ENCODE measurements at regions not wholly inside any gene's neighbourhood (a gene's known extent, or its start where the extent isn't known, plus 50 kb on each side); places are given as distances from the start of the nearest gene placed in this dataset.

DNA sequence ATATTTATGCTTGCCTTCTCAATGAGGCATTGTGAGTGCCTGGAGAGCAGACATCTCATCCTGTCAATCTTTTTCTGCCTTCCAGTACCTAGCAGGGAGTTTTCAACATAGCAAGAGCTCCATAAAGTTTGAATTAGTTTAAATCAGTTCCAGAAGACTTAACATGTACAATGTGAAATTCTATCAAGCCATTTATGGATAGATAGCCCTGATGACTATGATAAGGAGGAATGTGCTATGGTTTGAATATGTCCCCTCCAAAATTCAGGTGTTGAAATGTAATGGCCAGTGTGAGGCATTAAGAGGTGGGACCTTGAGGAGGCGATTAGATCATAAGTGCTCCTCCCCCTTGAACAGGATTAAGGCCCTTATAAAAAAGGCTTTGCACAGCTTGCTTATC is 306.9 kb upstream of the SMARCA2 start:
- no peak for DNase-seq (ENCODE audit: low read depth)

DNA sequence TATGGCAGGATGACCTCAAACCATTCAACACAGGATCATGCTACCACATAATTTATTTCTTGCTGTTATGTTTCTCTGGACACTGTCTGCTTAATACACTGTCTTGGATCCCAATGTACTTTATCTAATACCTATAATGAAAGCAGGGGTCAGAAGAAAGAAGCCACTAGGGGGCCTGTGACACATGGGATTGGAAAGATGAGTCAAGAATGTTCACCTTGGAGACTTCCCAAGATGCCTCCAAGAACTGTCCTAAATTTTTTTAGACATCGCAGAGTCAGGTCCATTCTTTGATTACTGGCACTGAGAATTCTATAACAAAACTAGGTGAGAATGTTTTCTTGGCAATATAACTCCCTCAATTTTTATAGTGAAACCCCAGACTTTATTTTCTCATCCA is 305.8 kb upstream of the SMARCA2 start:
- no peak overlapping the region for H3K4me3 ChIP-seq (ENCODE audit: low read depth, low read length)
- no peak for DNase-seq (ENCODE audit: low read depth)

More for the DNA sequence above, 306.9 kb upstream of the SMARCA2 start:
- H3K4me3 ChIP-seq (ENCODE audit: low read depth, low read length): no peak overlapping the region

DNA sequence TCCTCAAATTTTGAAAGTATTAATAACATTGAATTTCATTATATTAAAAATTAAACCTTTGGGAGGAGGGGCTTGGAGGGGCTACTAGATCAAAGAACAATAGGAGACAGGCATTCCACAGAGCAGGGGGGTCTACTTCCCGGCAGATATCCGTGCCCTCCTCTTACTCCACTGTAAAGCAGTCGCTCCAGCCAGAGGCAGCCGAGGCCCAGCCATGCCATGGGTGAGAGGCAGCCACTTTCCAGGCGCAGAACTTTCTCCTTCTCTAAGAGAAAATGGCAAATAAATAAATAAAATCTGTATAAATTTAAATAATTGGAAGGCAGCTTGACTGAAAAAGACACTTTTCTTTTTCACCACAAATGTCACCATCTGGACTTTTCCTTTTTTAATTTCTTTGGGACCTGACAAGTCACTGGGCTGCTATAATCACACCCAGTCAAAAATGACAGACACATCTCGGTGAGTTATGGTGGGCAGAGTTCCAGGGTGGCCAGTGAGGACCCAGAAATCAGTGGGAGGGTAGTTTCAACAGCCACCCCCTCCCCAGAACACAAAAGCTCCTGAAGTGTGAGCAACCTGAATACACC is 302.2 kb upstream of the SMARCA2 start:
- no peak for DNase-seq (ENCODE audit: low read depth)
- no peak overlapping the region for H3K4me3 ChIP-seq (ENCODE audit: low read depth, low read length)

DNA sequence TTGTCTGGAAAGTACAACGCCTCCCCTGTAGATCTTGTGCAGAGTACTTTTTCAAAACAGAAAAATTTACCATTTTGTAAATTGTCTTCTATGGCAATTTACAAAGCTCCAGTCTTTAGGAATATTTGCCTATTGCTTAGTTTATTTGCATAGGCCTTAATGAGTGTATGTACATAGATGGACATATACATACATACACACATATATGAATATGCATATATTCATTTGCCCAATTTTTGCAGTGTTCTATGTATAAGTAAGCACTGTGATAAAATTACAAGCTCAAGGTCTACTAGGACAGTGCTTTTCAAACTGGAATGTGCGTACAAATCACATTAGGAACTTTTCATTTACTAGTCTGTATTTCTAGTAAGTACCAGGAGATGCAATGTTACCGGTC is 301.3 kb upstream of the SMARCA2 start:
- no peak overlapping the region for H3K4me3 ChIP-seq (ENCODE audit: low read depth, low read length)
- DNase-seq (ENCODE audit: low read depth): no peak

DNA sequence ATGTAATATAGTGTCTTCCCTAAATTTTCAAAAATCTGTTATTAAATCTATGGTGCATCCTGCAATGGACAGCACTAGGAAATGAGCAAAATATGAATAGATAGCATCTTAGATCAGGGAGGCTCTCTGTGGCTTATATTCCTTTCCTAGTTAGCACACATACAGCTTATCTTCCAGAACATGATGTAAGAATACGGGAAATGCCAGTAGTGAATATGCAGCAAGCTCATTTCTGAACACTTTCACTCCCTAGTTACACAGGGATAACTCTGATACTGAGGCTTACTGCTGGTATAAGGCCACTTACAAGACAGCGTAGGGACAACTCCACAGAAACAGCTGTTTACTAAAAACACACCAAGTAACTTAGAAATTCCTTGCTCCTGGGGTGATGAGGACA is 297.3 kb upstream of the SMARCA2 start:
- H3K4me3 ChIP-seq (ENCODE audit: low read depth, low read length): no peak overlapping the region
- no peak for DNase-seq (ENCODE audit: low read depth)

- no peak overlapping the region for H3K4me3 ChIP-seq (ENCODE audit: low read depth, low read length)
- no peak for DNase-seq (ENCODE audit: low read depth)
Observed at GRCh38 chr9:1718836-1719235, 296.3 kb upstream of the SMARCA2 start.

GRCh38 chr9:1721196-1721595 is 294.0 kb upstream of the SMARCA2 start:
- no peak overlapping the region for H3K4me3 ChIP-seq (ENCODE audit: low read depth, low read length)

DNA sequence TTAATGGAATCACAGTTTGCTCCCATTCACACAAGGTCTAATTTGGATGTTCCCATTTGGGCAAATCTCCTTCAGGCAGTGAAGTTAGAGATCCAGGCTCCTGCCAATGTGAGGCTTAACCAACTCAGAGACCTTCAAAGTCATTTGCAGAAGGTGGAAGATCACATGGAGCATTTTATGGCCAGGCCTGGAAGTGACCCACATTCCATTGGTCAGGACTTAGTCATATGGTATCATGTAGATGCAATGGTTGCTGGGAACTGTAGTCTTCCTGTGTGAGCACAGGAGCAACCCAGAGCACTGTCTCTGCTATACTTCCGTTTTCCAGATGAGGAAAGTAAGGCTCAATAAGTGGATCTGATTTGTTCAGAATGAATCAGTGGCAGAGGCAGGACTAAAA is 292.7 kb upstream of the SMARCA2 start:
- DNase-seq (ENCODE audit: low read depth): no peak
- H3K4me3 ChIP-seq (ENCODE audit: low read depth, low read length): no peak overlapping the region

More at GRCh38 chr9:1721196-1721595, 294.0 kb upstream of the SMARCA2 start:
- DNase-seq (ENCODE audit: low read depth): no peak

DNA sequence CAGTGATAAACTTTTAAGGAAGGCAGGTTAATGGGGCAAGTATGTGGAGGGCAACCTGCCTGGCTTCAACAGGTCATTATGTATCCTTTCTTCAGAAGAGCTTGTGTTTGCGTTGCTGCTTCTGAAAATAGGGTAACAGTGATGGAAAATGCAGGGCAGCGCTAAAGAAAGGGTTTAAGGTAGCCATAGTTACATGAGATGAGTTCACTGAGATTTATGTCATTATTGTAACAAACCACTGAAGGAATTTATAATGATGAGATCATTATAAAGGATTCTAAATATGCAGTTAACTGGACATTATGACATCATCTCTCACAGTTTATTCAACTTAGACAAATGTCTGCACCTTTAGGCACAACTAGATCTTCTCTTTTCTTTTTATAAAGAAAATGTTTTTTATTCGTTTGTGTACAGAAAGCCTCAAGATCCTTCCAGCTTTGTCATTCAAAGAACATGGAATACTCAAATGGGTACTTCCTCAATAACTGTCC is 291.6 kb upstream of the SMARCA2 start:
- no peak for DNase-seq (ENCODE audit: low read depth)
- H3K4me3 ChIP-seq (ENCODE audit: low read depth, low read length): no peak overlapping the region

GRCh38 chr9:1726993-1727759 is 288.0 kb upstream of the SMARCA2 start:
- no peak for DNase-seq (ENCODE audit: low read depth)
- no peak overlapping the region for H3K4me3 ChIP-seq (ENCODE audit: low read depth, low read length)

DNA sequence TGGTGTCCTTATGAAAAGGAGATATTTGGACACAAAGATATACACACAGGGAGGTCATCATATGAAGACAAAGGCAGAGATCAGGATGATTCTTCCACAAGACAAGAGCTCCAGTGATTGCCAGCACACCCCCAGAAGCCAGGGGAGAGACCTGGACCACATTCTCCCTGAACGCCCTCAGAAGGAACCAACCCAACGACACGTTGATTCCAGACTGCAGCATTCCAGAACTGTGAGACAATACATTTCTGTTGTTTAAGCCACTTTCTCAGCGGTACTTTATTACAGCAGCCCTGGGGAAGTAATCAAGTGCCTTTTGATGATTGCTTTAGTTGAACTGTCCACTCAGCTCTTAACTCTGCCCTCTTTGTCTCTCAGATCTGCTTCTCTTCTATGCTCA is 285.5 kb upstream of the SMARCA2 start:
- no peak for DNase-seq (ENCODE audit: low read depth)

DNA sequence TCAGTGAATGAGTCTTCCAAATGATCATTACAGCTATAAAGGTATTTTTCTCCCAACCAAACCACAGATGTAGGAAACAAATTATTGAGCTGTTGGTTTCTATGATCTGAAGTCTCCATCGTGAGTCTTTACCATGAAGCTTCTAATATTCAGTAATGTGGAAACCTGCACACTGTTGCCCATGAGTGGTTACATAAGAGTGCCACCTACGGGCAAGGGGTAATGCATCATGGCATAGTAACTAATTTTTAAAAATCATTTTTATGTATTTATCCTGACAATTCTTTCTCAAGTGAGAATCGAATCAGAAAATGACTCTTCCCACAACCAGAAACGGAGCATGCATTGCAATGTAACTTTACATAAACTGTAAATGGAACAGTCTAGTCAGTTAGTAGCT is 282.5 kb upstream of the SMARCA2 start:
- no peak for DNase-seq (ENCODE audit: low read depth)

More for the DNA sequence above, 285.5 kb upstream of the SMARCA2 start:
- H3K4me3 ChIP-seq (ENCODE audit: low read depth, low read length): no peak overlapping the region

GRCh38 chr9:1738511-1739100 is 276.5 kb upstream of the SMARCA2 start:
- H3K4me3 ChIP-seq (ENCODE audit: low read depth, low read length): no peak overlapping the region

More for the DNA sequence above, 282.5 kb upstream of the SMARCA2 start:
- H3K4me3 ChIP-seq (ENCODE audit: low read depth, low read length): no peak overlapping the region

GRCh38 chr9:1743121-1743960 is 271.8 kb upstream of the SMARCA2 start:
- no peak for DNase-seq (ENCODE audit: low read depth)

More at GRCh38 chr9:1738511-1739100, 276.5 kb upstream of the SMARCA2 start:
- DNase-seq (ENCODE audit: low read depth): no peak

GRCh38 chr9:1745980-1746379 is 269.2 kb upstream of the SMARCA2 start:
- no peak overlapping the region for H3K4me3 ChIP-seq (ENCODE audit: low read depth, low read length)
- no peak for DNase-seq (ENCODE audit: low read depth)

More at GRCh38 chr9:1743121-1743960, 271.8 kb upstream of the SMARCA2 start:
- no peak overlapping the region for H3K4me3 ChIP-seq (ENCODE audit: low read depth, low read length)

DNA sequence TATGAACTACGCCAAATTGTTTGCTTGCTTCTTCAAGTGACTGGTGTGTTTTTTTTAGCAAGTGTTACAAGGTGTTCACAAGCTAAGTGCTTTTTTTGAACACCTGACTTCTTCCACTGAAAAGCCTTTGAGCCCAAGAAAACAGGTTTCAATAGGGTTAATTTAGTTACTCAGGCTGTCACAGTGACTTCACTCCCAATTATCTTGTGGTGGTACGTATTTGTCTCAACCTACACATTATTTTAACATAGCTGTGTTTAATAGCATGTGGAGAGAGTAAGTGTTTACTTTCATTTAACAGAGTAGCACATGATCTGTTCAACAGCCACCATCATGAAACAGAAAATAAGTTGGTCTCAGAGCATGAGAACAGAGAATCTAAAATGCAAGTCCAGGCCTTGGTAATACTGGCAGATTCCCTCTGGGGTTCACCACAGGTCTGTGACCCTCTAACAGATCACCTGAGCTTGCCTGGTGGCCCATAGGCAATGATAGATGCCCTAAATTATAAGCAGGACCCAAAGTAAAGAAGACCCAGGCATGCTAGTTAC is 267.7 kb upstream of the SMARCA2 start:
- H3K4me3 ChIP-seq (ENCODE audit: low read depth, low read length): no peak overlapping the region
- no peak for DNase-seq (ENCODE audit: low read depth)

DNA sequence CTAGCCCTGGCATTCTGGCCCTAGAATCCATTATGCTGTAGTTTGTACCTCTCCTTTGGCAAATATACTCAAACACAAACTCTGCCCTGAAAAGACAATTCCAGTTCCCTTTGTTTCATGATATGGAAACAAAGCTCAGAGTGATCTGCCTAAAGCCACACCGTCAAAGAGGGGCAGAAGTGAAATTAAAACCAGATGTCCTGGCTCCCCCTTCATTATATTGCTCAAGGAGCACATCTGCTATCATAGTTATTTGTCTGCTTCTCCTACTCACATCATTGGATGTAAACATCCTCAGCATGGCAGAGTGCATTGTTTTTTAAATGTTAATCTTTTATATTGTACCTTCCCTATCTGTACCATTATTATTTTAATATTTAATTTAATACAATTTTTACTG is 266.7 kb upstream of the SMARCA2 start:
- no peak for DNase-seq (ENCODE audit: low read depth)

DNA sequence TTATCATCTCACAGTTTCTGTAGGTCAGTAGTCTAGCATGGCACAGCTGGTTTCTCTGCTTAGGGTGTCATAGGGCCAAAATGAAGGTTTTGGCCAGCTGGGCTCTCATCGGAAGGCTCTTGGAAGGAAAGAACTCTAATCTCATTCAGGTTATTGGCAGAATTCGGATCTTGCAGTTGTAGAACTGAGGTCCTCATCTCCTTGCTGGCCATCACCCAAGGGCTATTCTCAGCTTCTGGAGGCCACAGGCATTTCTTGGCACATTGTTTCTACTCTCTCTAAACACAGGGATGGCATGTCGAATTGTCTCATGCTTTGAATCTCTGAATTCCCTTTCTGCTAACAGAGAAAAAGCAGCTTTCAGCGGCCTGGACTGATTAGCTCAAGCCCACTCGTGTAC is 258.0 kb upstream of the SMARCA2 start:
- H3K4me3 ChIP-seq (ENCODE audit: low read depth, low read length): no peak overlapping the region
- DNase-seq (ENCODE audit: low read depth): no peak

More for the DNA sequence above, 266.7 kb upstream of the SMARCA2 start:
- H3K4me3 ChIP-seq (ENCODE audit: low read depth, low read length): no peak overlapping the region

GRCh38 chr9:1759009-1759408 is 256.1 kb upstream of the SMARCA2 start:
- no peak overlapping the region for H3K4me3 ChIP-seq (ENCODE audit: low read depth, low read length)
- DNase-seq (ENCODE audit: low read depth): no peak

Measured in skeletal muscle cell (primary cell).